ENCODE measurements at regions not wholly inside any gene's neighbourhood (a gene's known extent, or its start where the extent isn't known, plus 50 kb on each side); places are given as distances from the start of the nearest gene placed in this dataset.

GRCh38 chr9:23162789-23163188, 663.3 kb downstream of the ELAVL2 start:
- no CpG with 5 or more reads among the region's 3 CpGs for WGBS, 2 experiments (ENCODE audit: extremely low coverage in 2 of 2, insufficient read length in 1 of 2)
- H3K23ac ChIP-seq (ENCODE audit: low read depth, low read length) = no peak overlapping the region
- no peaks in the 10 kb centered on the region for H3K27me3 ChIP-seq (ENCODE audit: control insufficient read depth, insufficient read depth, low read length)
- no peak overlapping the region for H3K56ac ChIP-seq (ENCODE audit: extremely low read depth, insufficient read depth, low read length)
- BruUV-seq (replicated peaks) = no TSS peak
- dilution Hi-C loops (cut with HindIII; ENCODE audit: low sequenced_read_pairs, unreplicated experiment) = no loop called here
- no peak overlapping the region for H3K9ac ChIP-seq (ENCODE audit: low read depth, low read length)
- no peak overlapping the region for H3K27ac ChIP-seq (ENCODE audit: insufficient read depth, low read length)
- no peak overlapping the region for H2BK20ac ChIP-seq (ENCODE audit: low read depth, low read length)
- no peak overlapping the region for H2AK5ac ChIP-seq (ENCODE audit: low read depth, low read length)
- no peak overlapping the region for H2BK15ac ChIP-seq (ENCODE audit: low read depth, low read length)
- DNase-seq = no peak
- H3K79me1 ChIP-seq (ENCODE audit: low read depth in 1 of 2, low read length in 2 of 2) = no peaks in the 10 kb centered on the region
- no peaks in the 10 kb centered on the region for H4K20me1 ChIP-seq (ENCODE audit: insufficient read depth, low read length)
- H3K4me3 ChIP-seq (ENCODE audit: insufficient read depth, low read depth, low read length) = no peak overlapping the region
- H3K18ac ChIP-seq (ENCODE audit: low read depth, low read length) = no peak overlapping the region
- H3K4me2 ChIP-seq (ENCODE audit: low read depth, low read length) = no peak overlapping the region
- no peak for TF ChIP-seq NFE2L2 (IDR thresholded peaks at IDR 0.05; ENCODE audit: low read depth, low read length)
- TF ChIP-seq SMC3 (IDR thresholded peaks at IDR 0.05; ENCODE audit: low read depth, low read length) = no peak
- TF ChIP-seq CEBPB (IDR thresholded peaks at IDR 0.05; ENCODE audit: low read depth, low read length) = no peak
- no peak for TF ChIP-seq MAFK (IDR thresholded peaks at IDR 0.05; ENCODE audit: low read depth, low read length)
- no peak for TF ChIP-seq RFX5 (IDR thresholded peaks at IDR 0.05; ENCODE audit: low read depth, low read length)
- TF ChIP-seq USF2 (IDR thresholded peaks at IDR 0.05; ENCODE audit: low read depth, low read length) = no peak
- TF ChIP-seq FOS (IDR thresholded peaks at IDR 0.05; ENCODE audit: low read depth, low read length) = no peak
- no peak for TF ChIP-seq RAD21 (IDR thresholded peaks at IDR 0.05; ENCODE audit: low read length)
- TF ChIP-seq ELK1 (IDR thresholded peaks at IDR 0.05; ENCODE audit: borderline replicate concordance, low read depth, low read length) = no peak
- no peak for TF ChIP-seq BHLHE40 (IDR thresholded peaks at IDR 0.05; ENCODE audit: low read depth, low read length)
- TF ChIP-seq RCOR1 (IDR thresholded peaks at IDR 0.05; ENCODE audit: insufficient replicate concordance, low read length) = no peak
- TF ChIP-seq CTCF (conservative IDR thresholded peaks at IDR 0.05; ENCODE audit: low read depth, low read length) = no peak
- no peak for TF ChIP-seq POLR2A (IDR thresholded peaks at IDR 0.05; ENCODE audit: low read depth, low read length)
- no peak overlapping the region for H4K5ac ChIP-seq (ENCODE audit: low read depth, low read length)
- H2BK5ac ChIP-seq (ENCODE audit: low read depth, low read length, poor library complexity, severe bottlenecking) = no peak overlapping the region
- no peak overlapping the region for H2BK120ac ChIP-seq (ENCODE audit: low read depth, low read length)
- no peak for ATAC-seq (ENCODE audit: low read depth)
- no peak overlapping the region for H4K91ac ChIP-seq (ENCODE audit: insufficient read depth, low read depth, low read length)
- in situ Hi-C loops (cut with MboI; ENCODE audit: low sequenced_read_pairs) = no loop called here
- H3K4ac ChIP-seq (ENCODE audit: low read depth, low read length) = no peak overlapping the region
- H3K36me3 ChIP-seq (ENCODE audit: control insufficient read depth, insufficient read depth, low read length) = no peaks in the 10 kb centered on the region
- H3K4me1 ChIP-seq (ENCODE audit: control insufficient read depth, insufficient read depth, low read length) = no peaks in the 10 kb centered on the region
- POLR2A ChIA-PET (ENCODE audit: unreplicated experiment) = no interaction called here
- CTCF ChIA-PET = no interaction called here
- no peak overlapping the region for H4K8ac ChIP-seq (ENCODE audit: low read depth in 2 of 2, low read length in 2 of 2)
- no peak overlapping the region for H2AFZ ChIP-seq (replicated peaks; ENCODE audit: low read length, poor library complexity)
- intact Hi-C loops (cut with micrococcal nuclease) = no loop called here
- H3K9me1 ChIP-seq (ENCODE audit: insufficient read depth, low read length) = no peaks in the 10 kb centered on the region
- no peaks in the 10 kb centered on the region; the same call in 1 of the 2 replicates for H3K9me3 ChIP-seq (ENCODE audit: control insufficient read depth, insufficient read depth, low read length)
- no peak overlapping the region for H2AK9ac ChIP-seq (replicated peaks; ENCODE audit: low read depth, low read length, poor library complexity)
- no peak overlapping the region for H3K14ac ChIP-seq (replicated peaks; ENCODE audit: low read depth, low read length)

Data from IMR-90 (cell line).